Suprapubic skin (tissue), 4 donors: ENCODE measurements at regions not wholly inside any gene's neighbourhood (a gene's known extent, or its start where the extent isn't known, plus 50 kb on each side); places are given as distances from the start of the nearest gene placed in this dataset.

Source experiments
- DNase-seq, 2 donors: peaks; one replicate each; pipeline ENCODE4 v3.0.0-alpha.2; 2019; ENCODE audit warnings: low spot score in 2 of 2
- H3K27ac ChIP-seq: fragments of 200-600 bp; sonication (generic); one replicate; pipeline ENCODE4 v1.5.1; 2019
- H3K27me3 ChIP-seq: fragments of 200-600 bp; sonication (generic); one replicate; pipeline ENCODE4 v1.5.1; 2019
- H3K36me3 ChIP-seq: fragments of 200-600 bp; sonication (generic); one replicate; pipeline ENCODE4 v1.5.1; 2019
- H3K4me1 ChIP-seq: fragments of 200-600 bp; sonication (generic); one replicate; pipeline ENCODE4 v1.5.1; 2019
- H3K4me3 ChIP-seq: fragments of 200-600 bp; sonication (generic); one replicate; pipeline ENCODE4 v1.5.1; 2019; ENCODE audit warnings: mild to moderate bottlenecking
- H3K9me3 ChIP-seq: fragments of 200-600 bp; sonication (generic); one replicate; pipeline ENCODE4 v1.5.1; 2019
- CTCF ChIP-seq, 2 donors: fragments of 200-600 bp in 1 of 2; fragments of 450-650 bp in 1 of 2; sonication (generic) in 1 of 2; IDR thresholded peaks; one replicate each; pipeline ENCODE4 v1.5.1; 2016 to 2019; ENCODE audit warnings: antibody characterized with exemption in 2 of 2, mild to moderate bottlenecking in 1 of 2, moderate library complexity in 1 of 2
- EP300 ChIP-seq: sonication (generic); formaldehyde crosslinking; IDR thresholded peaks from one replicate; pipeline ENCODE4 v1.6.1; 2017; ENCODE audit warnings: antibody characterized with exemption
- POLR2A ChIP-seq, 2 donors: fragments of 450-650 bp; IDR thresholded peaks; one replicate each; pipeline ENCODE4 v1.6.1; 2017; ENCODE audit warnings: antibody characterized with exemption in 2 of 2, mild to moderate bottlenecking in 2 of 2, moderate library complexity in 2 of 2
- POLR2AphosphoS5 ChIP-seq, 3 donors: sonication (generic); formaldehyde crosslinking; IDR thresholded peaks; one replicate each; pipeline ENCODE4 v1.6.1; 2017; ENCODE audit warnings: antibody characterized with exemption in 3 of 3
- WGBS: methylation state at CpG from one replicate; pipeline ENCODE4 v1.1.5; 2018; 5-methylcytosine and 5-hydroxymethylcytosine counted together

GRCh38 chr17:79667121-79667715 lies 56.4 kb upstream of the RBFOX3 start:
- Histone ChIP-seq H3K27ac (no peak overlapping the region), H3K9me3 (no peaks in the 10 kb centered on the region), H3K27me3 (peaks cover 27% of the 10 kb centered on the region), H3K4me1 (peaks cover 15% of the 10 kb centered on the region), H3K36me3 (no peaks in the 10 kb centered on the region), H3K4me3 (no peak overlapping the region)
- WGBS = 86% methylated on average over 12 of the region's 14 CpGs
- TF ChIP-seq POLR2A (IDR thresholded peaks at IDR 0.05) = no peak
- no peak for TF ChIP-seq EP300
- no peak for TF ChIP-seq POLR2AphosphoS5 (IDR thresholded peaks at IDR 0.05)
- TF ChIP-seq CTCF (IDR thresholded peaks at IDR 0.05) = no peak
- DNase-seq = peak; percentile 40 to 61

- TF ChIP-seq EP300 (no peak), POLR2A (IDR thresholded peaks at IDR 0.05) (no peak), CTCF (IDR thresholded peaks at IDR 0.05) (no peak), POLR2AphosphoS5 (IDR thresholded peaks at IDR 0.05) (no peak)
- Histone ChIP-seq H3K4me3 (no peak overlapping the region), H3K36me3 (no peaks in the 10 kb centered on the region), H3K27ac (peak overlapping the region; percentile 80), H3K27me3 (peaks cover 18% of the 10 kb centered on the region), H3K4me1 (peaks cover 15% of the 10 kb centered on the region), H3K9me3 (peaks cover 5% of the 10 kb centered on the region)
- 92% methylated on average over 6 of the region's 7 CpGs for WGBS
- DNase-seq = peak; percentile 43 to 54
These were observed 55.3 kb upstream of the RBFOX3 start for GRCh38 chr17:79666111-79666510.

- DNase-seq = peak; percentile 84 to 87
- WGBS = 11% methylated on average over 22 of the region's 22 CpGs
- peaks cover 15% of the 10 kb centered on the region for H3K4me1 ChIP-seq
- peak overlapping the region; percentile 34 for H3K4me3 ChIP-seq
- H3K27ac ChIP-seq = peak overlapping the region; percentile 80
- no peaks in the 10 kb centered on the region for H3K36me3 ChIP-seq
- TF ChIP-seq POLR2A (IDR thresholded peaks at IDR 0.05) (no peak), POLR2AphosphoS5 (IDR thresholded peaks at IDR 0.05) (no peak), CTCF (IDR thresholded peaks at IDR 0.05) (no peak), EP300 (no peak)
- H3K27me3 ChIP-seq = peaks cover 11% of the 10 kb centered on the region
- peaks cover 5% of the 10 kb centered on the region for H3K9me3 ChIP-seq
These were observed 54.3 kb upstream of the RBFOX3 start for GRCh38 chr17:79664930-79665737.

- Histone ChIP-seq H3K27me3 (no peaks in the 10 kb centered on the region), H3K9me3 (peaks cover 5% of the 10 kb centered on the region), H3K4me1 (peaks cover 15% of the 10 kb centered on the region), H3K27ac (no peak overlapping the region), H3K36me3 (no peaks in the 10 kb centered on the region), H3K4me3 (no peak overlapping the region)
- no peak for TF ChIP-seq POLR2A (IDR thresholded peaks at IDR 0.05)
- no peak for TF ChIP-seq EP300
- TF ChIP-seq POLR2AphosphoS5 (IDR thresholded peaks at IDR 0.05) = no peak
- TF ChIP-seq CTCF (IDR thresholded peaks at IDR 0.05) = no peak
- DNase-seq = no peak
These were observed 50.6 kb upstream of the RBFOX3 start for GRCh38 chr17:79661292-79662041.
